ENCODE measurements at regions not wholly inside any gene's neighbourhood (a gene's known extent, or its start where the extent isn't known, plus 50 kb on each side); places are given as distances from the start of the nearest gene placed in this dataset.

GRCh38 chr17:27944546-27945332 is 51.6 kb upstream of the LYRM9 start:
- WGBS (ENCODE audit: missing lambda C conversion rate) = 30% methylated on average over 8 of the region's 8 CpGs
- Histone ChIP-seq H3K4me3 (no peak overlapping the region), H3K4me1 (no peaks in the 10 kb centered on the region), H3K27ac (no peak overlapping the region), H3K4me2 (no peak overlapping the region), H3K9me3 (no peaks in the 10 kb centered on the region)
- FAIRE-seq (no peak), ATAC-seq (no peak), DNase-seq (ENCODE audit: low read depth in 1 of 2, low spot score in 1 of 2) (no peak)
- no peak for TF ChIP-seq RFX5 (IDR thresholded peaks at IDR 0.05)
- TF ChIP-seq ATOH8 (CRISPR knock-in tag; IDR thresholded peaks at IDR 0.05; ENCODE audit: low read depth) = no peak
- no peak for TF ChIP-seq CHD2 (IDR thresholded peaks at IDR 0.05; ENCODE audit: low read length, partially characterized antibody)
- TF ChIP-seq NR3C1 (IDR thresholded peaks at IDR 0.05) = no peak
- TF ChIP-seq USF2 (IDR thresholded peaks at IDR 0.05) = no peak
- no peak for TF ChIP-seq E2F6 (IDR thresholded peaks at IDR 0.05; ENCODE audit: borderline replicate concordance, low read depth)
- no peak for TF ChIP-seq RAD21 (conservative IDR thresholded peaks at IDR 0.05 in 1 of 2, IDR thresholded peaks at IDR 0.05 in 1 of 2)
- TF ChIP-seq FOXS1 (CRISPR knock-in tag; IDR thresholded peaks at IDR 0.05) = no peak
- TF ChIP-seq ZSCAN20 (CRISPR knock-in tag; IDR thresholded peaks at IDR 0.05) = no peak
- no peak for TF ChIP-seq REST (IDR thresholded peaks at IDR 0.05)
- TF ChIP-seq ELK1 (IDR thresholded peaks at IDR 0.05; ENCODE audit: low read depth, low read length) = no peak
- TF ChIP-seq HDAC2 (IDR thresholded peaks at IDR 0.05) = no peak
- no peak for TF ChIP-seq JUN (IDR thresholded peaks at IDR 0.05)
- no peak for TF ChIP-seq EP300 (IDR thresholded peaks at IDR 0.05)
- no peak for TF ChIP-seq RCOR1 (IDR thresholded peaks at IDR 0.05; ENCODE audit: low read depth, low read length)
- no peak for TF ChIP-seq ZNF302 (CRISPR knock-in tag; IDR thresholded peaks at IDR 0.05)
- no peak for TF ChIP-seq BCL3 (IDR thresholded peaks at IDR 0.05)
- POLR2A ChIA-PET = no interaction called here
- CTCF ChIA-PET = interaction anchor here (1.5 kb wide), 1 partner anchor 307 kb away, joined by 5 read pairs; no protein-coding TSS in a partner anchor

- DNase-seq (ENCODE audit: low read depth in 1 of 2, low spot score in 1 of 2) (no peak), ATAC-seq (no peak), FAIRE-seq (no peak)
- Histone ChIP-seq H3K4me3 (no peak overlapping the region), H3K9me3 (no peaks in the 10 kb centered on the region), H3K4me1 (no peaks in the 10 kb centered on the region), H3K4me2 (no peak overlapping the region), H3K27ac (no peak overlapping the region)
- ChIA-PET POLR2A (no interaction called here), CTCF (interaction anchor here (1.5 kb wide), 1 partner anchor 306 kb away, joined by 5 read pairs; no protein-coding TSS in a partner anchor)
- TF ChIP-seq NR3C1 (IDR thresholded peaks at IDR 0.05) (no peak), E2F6 (IDR thresholded peaks at IDR 0.05; ENCODE audit: borderline replicate concordance, low read depth) (no peak), REST (IDR thresholded peaks at IDR 0.05) (no peak)
- WGBS (ENCODE audit: missing lambda C conversion rate) = 60% methylated on average over 6 of the region's 6 CpGs
Observed at GRCh38 chr17:27945333-27945616, 52.1 kb upstream of the LYRM9 start.
